Activated CD8-positive, alpha-beta memory T cell treated with anti-CD3 and anti-CD28 coated beads for 4 hours (primary cell): ENCODE measurements at regions not wholly inside any gene's neighbourhood (a gene's known extent, or its start where the extent isn't known, plus 50 kb on each side); places are given as distances from the start of the nearest gene placed in this dataset.
"Not testable (repeated sequence)": the region's sequence is repeated elsewhere in the genome, so short reads cannot be mapped to it uniquely, and the experiment has no call there.

Source experiments
- DNase-seq, 2 donors: peaks; one replicate each; pipeline ENCODE4 v3.0.0-alpha.2; 2020; ENCODE audit warnings: low read depth in 2 of 2

DNA sequence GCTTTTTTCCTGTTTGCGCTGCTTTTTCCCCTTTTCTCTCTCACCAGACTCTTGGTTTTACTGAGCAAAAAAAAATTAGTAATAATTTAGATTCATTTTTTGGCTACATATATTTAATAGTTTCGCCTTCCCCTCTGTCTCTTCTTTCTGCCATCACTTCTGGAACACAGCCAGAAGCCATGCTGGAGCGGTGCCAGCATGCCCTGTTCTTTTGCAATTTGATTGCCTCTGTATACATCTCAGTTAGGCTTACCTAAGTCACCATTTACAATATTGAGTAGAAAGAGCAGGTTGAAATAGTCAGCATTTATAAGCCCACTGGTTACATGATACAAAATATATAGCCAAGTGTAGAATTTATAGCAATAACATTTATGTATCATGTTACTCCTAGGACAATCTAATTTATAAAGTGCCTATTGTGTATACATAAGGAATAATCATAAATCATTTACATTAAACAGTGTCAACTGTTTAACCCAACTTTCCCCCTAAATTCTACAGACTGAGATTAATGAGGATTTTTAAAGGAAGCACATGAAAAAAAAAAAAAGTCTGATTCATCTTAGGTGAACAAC, 413.8 kb upstream of the SOX5 start:
- DNase-seq: no peak

DNA sequence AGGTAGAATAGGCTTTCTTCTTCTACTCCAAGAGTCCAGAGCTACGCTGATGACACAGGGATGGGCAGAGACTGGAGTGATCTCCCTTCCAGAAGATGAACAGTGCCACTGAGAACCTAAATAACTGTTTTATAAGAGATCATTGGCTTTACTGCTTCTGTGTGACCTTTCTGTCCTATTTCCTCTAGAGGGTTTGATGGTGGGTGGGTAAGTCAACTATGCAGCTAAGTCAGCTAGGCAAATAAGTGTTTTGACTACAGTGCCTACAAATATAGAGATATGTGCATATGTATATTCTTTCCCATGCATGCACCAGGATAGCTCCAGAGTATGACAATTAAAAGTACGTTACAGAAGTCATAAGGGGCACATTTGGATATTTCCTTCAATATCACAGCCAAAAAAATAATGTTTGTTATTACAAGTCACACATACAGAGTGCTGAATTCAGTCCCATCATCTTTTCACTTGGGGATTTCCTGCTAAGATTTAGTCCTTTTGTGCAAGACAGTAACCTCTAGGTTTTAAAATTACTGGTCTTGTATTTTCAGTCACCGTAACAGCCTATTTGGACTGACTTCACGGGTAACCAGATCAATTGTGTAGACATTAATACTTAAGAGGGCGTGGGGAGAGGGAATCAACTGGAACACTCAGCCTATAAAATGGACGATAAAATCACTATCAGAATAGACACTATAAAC, 412.6 kb upstream of the SOX5 start:
- no peak for DNase-seq

DNA sequence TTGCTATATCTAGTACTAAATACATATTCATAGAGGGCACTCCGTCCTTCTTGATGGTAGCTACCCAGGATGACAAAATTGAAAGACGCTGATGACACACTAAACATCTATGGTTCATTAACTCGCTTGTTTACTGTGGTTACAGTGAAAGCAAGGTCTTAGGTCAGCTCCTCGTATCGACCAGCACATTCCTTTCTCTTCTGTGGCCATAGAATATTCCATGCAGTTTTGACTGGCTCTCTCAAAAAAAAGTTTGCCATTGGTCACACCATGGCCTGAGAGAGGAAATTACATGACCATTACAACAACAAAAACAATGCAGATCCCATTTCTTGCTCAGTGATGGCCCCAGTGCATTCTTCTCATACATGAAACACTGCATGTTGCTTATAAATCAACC, 411.4 kb upstream of the SOX5 start:
- DNase-seq: no peak

DNA sequence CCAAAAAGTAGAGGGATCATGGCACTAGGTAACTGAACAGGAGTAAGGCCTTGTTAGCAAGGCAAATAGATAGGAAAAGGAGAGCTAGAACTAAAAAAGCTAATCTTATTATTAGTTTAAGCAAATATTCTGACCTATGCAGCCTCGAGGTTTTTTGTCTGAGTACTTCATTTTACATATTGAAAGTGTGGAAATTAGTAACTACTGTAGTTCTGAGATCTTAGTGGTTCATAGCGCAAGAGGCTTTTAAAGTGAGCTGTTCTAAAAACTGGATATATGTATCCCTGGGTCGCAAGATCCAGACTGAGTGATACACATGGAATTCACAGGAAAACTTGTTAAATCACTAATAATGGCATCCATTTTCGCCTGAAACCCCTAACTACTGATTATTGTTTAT, 411.0 kb upstream of the SOX5 start:
- no peak for DNase-seq

DNA sequence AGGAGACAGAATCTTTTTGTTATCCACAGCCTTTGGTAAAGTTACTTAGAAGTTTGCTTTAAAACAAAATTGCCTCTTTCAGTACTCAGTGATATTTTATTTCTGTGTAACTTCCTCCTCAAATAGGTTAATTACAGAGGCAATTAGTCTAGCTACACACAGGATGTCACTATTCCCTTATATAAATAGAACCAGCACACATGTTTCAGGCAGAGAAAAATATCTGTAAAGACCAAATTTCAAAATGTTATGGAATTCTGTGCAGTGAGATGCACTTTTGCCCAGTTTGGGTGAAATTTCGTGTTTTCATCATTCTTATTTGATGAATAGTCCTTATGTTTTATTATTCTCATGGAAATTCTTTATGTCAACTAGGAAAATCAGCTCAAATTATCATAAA, 410.6 kb upstream of the SOX5 start:
- no peak for DNase-seq

DNA sequence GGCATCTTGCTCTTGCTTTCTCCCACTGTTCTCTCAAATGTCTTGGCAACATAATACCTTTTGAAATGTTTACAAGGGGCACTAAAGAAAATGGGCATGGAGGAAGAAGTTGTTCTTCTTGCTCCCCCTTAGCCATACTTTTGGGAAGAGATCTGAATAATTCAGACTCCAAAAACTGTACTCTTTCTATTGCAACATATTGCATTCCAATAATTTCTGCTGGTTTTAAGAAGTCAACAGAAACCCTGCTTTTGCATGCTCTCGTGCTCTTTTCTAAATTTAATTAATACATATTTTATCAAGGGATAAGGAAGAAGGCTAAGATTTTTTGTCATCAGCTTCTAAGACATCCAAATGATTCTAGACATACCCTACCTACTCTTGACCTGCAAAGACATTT, 409.9 kb upstream of the SOX5 start:
- DNase-seq: no peak

DNA sequence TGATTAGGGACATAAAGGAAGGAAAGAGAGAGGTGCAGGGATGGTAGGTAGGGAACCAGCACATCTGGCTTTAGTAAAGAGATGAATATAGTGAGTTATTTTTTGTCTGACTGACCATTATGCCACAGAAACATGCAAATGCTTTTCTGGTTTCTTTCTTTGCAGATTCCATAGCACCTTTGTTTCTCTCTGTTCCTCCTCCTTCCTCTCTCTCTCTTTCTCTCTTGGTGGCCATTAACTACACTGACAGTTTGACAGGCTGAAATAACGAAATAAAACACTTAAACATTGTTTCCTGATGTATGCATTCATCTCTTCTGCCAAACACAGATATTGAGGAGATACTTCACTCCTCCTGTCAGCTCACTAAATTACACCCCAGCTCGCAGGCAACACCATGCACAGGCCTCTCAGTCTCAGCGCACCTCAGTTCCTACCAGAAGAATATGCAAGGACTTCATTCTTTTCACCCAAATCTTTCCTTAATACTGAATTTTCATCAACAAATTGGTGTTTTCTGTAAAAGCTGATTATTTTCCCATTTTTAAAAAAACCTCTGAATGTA, 406.9 kb upstream of the SOX5 start:
- DNase-seq: no peak

DNA sequence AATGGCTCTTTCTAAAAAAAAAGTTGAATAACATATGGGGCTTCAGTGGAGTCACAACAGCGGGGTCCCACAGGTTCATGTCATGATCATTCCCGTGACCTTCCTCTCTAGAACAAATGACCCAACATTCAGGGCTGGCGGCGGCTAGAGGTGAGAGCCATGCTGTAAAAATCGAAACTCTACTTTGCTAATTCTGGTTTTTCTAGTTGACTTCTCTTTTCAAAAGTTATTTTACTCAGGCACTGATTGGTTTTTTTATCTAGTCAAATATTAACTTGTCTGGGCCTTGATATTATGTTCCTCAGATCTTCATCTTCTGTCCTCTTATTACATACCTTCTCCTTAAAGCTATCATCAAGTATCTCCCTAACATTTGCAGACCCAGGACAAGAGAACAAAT, 402.9 kb upstream of the SOX5 start:
- no peak for DNase-seq

DNA sequence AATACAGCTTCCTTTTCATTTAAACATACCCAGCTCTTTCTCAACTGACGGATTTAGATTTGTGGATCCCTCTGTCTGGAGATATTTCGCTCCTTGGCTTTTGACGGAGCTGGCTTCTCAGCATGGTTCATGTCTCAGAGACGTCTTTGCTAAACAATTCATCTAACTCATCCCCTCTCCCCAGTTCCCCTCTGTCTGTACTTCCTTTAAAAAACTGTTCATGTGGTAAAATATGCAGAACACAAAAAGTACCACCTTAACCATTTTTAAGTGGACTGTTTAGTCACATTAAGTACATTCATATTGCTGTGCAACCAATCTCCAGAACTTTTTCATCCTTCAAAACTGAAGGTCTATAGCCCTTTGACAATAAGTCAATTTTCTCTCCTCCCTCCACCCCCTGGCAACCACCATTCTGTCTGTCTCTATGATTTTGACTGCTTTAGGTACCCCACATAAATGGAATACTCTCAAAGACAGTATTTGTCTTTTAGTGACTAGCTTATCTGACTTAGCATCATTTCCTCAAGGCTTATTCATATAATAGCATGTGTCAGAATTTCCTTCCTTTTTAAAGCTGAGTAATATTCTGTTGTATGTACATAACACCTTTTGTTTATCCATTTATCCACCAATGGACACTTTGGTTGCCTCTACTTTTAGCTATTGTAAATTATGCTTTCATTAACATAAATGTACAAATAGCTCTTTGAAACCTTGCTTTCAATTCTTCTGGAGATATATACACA, 399.8 kb upstream of the SOX5 start:
- DNase-seq: no peak

DNA sequence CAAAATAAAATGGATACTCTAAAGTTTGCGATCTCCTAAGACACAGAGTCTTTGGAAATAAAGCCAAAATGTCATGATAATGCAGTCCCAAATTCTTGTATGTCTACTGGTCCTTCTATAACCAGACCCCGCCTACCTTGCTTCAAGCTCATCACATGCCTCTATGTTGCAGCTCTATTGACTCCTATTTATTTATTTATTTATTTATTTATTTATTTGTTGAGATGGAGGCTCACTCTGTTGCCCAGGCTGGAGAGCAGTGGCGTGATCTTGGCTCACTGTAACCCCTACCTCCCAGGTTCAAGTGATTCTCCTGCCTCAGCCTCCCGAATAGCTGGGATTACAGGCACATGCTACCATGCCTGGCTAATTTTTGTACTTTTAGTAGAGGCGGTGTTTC, 398.7 kb upstream of the SOX5 start:
- not testable (repeated sequence) for DNase-seq

DNA sequence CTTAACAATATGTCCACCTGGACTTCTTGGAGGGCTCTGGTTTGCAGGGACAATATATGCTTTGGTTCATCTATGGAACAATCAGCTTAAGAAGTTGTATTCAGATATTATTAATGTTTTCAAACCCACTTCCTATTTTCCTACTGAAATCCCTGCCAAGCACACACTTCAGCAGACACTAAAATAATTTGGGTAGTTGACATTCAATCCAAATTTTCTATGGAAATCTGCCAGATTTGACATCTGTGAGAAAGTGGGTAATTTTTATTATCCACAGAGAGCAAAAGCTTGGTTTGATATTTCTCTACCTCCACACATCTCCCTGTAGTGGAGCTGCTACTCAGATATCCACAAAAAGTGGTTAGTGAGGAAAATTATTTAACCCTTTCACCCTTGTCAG, 378.8 kb upstream of the SOX5 start:
- DNase-seq: no peak

DNA sequence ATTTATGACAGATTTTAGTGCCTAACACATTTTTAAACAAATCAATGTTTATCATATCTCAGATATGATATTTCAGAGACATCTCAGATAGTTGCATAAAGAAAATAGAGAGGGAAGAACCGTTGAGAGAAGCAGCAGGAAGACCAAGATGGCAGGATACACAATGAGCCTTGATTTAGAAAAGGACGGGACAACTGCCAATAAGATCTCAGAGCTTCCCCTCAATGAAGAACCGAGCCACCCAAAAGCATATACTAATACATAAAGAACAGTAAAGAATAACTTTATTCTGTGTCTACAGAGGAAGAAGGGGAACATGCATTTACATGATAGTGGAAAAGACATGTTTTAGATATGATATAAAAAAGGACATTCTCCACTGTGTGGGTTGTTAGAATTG, 375.9 kb upstream of the SOX5 start:
- DNase-seq: no peak

DNA sequence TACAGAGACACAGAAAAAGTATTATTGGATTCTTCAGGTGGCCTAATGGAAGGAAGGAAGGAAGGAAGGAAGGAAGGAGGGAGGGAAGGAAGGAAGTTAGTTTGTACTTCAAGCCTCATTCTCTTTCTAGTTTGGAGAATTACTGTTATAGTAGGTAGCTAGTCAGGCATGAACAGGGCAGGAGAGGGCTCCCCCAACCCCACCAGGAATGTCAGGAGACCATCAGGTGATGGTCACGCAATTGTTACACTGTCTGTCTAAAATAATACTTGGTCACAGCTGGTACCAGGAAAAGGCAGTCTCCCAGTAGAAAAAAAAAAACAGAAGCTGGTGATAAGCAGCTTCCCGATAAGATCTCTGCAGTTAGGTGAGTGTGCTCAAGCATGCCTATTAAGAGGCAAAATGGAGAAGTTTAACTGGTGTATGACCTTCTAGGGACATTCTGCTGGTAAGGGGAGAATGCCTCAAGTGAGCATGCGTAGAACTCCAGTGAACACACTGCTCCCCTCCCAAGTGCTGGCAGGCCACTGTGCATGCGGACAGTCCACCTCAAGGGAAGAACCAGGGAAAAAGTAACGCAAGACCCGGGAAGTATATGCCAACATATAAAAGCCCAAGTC, 358.4 kb upstream of the SOX5 start:
- no peak for DNase-seq

DNA sequence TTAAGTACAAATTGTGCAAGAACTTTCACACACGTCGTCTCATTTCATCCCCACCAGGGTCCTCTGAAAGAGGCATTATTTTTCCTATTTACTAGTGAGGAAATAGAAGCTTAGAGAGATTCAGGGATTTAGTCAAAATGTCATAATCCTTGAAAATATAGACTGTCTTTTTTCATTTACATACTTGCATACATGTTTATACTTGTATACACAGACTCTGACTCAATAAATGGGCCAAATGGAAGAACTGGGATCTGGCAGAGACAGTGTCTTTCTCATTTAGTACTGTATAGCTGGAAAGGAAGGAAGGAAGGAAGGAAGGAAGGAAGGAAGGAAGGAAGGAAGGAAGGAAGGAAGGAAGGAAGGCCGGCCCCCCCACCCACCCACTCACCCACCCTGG, 357.7 kb upstream of the SOX5 start:
- DNase-seq: no peak

DNA sequence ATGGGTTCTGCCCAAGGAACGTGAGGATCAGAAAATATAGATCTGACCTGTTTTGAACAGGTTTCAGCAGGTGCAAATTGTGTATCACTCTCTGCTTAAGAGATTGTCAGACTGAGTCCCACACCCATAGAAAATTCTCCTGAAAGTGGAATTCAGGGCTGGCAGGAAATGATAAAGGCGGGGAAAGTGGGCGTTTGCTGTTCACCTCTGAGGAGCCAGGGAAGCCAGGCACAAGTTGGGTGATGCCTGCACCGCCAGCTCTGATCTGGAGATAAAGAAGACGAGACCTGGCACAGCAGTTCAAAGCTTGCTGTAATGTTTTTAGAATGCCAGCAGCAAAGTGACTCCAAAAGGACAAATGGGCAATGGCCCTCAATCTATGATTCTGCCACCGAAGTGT, 356.5 kb upstream of the SOX5 start:
- no peak for DNase-seq

DNA sequence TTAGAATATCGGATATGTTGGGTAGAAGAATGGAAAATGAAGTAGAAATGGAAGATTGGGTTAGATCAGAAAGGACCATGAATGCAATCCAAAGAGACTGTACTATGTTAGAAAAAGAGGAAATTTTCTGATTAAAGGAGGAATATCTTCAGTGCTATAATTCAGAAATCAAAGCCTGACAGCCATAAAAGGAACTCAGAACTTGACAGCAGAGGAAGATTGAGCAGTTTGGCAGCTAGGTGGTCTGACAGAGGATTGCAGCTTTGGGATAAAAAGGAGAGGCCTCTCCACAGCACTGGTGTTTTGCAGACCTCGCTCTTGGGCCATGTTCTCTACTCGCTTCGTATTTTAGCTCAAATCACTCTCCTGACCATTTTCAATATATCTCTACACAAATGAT, 354.8 kb upstream of the SOX5 start:
- no peak for DNase-seq

DNA sequence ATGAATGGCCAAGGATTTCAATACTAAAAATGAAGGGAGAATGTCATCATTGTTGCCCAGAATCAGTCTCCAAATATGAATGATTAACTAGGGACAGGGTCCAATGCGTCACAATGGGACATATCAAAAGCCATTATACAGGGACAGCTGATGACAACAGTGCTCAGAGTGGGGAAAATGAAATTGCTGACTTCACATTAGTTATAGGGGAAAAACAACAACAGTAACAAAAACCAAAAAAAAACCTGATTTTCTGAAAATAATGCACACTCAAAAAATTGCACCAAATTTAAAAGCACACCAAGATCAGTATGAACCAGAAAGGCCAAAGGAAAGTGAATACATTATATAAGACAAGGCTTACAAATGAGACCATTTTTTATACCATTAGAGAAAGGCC, 353.2 kb upstream of the SOX5 start:
- DNase-seq: no peak

DNA sequence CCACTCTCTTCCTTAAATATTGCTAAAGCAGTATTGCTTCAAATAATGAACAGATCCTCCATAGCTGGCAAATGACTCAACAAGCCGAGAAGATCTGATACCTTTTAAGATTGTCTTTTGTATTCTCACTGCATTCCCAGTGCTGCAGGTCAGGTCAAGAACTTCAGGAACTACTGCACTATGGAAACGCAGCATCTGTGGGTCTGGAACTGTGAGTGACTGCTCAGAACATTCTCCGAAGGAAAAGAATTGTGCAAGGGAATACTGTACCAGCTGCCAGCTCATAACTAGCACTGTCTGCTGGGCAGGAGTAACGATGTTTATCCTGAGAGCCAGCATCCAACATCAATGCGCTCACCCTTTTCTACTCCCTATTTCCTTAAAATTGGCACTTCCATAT, 348.0 kb upstream of the SOX5 start:
- DNase-seq: no peak

DNA sequence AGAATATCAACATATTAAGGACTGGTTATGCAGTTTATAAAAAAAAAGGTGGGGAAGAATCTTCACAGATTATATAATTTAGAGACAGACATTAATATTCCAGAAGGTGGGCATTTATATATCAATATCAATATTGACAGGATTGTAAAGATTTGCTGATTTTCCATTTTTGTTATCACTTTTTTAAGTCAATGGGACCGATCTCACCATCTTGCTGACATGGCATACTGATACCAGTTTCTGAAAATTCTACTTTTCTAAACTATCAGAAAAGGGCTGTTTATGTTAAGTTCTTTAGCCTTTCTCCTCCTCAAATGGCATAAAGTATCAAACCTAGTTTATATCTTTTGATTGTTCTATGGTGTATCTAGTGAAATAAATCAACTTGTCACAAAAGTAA, 344.1 kb upstream of the SOX5 start:
- no peak for DNase-seq

DNA sequence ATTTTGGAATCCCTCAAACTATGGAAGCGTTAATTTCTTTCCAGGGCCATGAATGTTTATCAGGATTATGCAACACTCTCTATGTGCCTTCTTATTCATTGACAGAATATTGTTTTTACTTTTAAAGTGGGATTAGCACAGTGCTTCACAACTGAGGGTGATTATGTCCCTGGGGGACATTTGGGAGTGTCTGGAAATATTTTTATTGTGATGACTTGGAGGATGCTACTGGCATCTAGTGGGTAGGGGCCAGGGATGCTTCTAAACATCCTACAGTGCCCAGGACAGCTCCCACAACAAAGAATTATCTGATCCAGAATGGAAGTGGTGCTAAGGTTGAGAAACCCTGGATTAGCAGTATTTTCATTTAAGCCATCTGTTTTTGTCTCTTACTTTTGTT, 338.5 kb upstream of the SOX5 start:
- no peak for DNase-seq

DNA sequence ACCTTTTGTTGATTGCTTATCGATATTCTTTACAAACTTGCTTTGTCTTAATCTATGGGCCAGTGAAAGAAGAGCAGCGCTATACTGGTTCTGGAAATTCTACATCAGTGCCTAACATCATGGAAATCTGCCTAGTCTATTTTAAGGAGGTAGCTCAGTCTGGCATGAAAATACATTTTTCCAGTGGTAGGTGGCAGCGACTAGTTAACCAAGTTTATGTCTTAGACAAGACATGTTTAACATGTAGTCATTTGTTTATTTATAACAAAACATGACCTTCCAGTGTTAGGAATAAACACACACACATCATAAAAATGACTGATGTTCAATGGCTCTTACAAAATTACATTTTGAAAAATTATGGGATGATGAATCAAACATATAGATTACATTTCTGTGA, 336.0 kb upstream of the SOX5 start:
- no peak for DNase-seq

DNA sequence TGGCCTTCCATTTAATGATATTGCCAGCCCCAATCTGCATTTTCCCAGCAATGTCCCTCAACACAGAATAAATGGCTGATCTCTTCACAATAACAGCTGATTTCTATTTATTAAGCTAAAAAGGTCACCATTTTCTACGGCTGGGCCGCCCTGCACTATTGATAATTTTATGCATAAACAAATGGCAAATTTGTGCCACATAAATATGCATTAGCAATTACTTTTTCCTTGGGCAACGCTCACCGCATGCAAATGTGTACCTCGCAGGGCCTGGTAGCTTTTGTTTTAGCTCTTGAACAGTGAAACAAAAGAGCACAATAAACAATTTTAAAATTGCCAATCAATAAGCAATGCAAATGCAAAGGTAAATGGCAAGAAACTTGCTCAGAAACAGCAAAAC, 331.9 kb upstream of the SOX5 start:
- DNase-seq: no peak
